ENCODE measurements at regions not wholly inside any gene's neighbourhood (a gene's known extent, or its start where the extent isn't known, plus 50 kb on each side); places are given as distances from the start of the nearest gene placed in this dataset.

DNA sequence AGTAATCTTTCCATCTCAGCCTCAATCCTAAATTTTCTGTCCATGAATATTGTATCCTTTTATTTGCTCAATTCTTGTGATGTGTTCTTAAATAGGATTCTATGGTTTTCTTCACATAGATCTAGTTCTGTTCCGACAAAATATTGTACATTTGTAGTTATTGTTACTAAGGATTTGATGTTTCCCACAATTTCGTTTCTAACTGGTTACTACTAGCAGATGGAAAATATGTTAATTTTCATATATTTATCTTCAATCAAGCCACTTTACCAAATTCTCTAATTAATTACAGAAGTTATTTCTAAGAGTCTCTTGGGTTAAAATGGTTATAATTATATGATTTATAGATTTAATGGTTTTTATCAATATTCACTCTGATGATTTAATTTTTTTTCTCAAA is 60.3 kb downstream of the SEC61B start:
- TF ChIP-seq, protein P1, sequence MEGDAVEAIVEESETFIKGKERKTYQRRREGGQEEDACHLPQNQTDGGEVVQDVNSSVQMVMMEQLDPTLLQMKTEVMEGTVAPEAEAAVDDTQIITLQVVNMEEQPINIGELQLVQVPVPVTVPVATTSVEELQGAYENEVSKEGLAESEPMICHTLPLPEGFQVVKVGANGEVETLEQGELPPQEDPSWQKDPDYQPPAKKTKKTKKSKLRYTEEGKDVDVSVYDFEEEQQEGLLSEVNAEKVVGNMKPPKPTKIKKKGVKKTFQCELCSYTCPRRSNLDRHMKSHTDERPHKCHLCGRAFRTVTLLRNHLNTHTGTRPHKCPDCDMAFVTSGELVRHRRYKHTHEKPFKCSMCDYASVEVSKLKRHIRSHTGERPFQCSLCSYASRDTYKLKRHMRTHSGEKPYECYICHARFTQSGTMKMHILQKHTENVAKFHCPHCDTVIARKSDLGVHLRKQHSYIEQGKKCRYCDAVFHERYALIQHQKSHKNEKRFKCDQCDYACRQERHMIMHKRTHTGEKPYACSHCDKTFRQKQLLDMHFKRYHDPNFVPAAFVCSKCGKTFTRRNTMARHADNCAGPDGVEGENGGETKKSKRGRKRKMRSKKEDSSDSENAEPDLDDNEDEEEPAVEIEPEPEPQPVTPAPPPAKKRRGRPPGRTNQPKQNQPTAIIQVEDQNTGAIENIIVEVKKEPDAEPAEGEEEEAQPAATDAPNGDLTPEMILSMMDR (IDR thresholded peaks at IDR 0.05) = no peak
- TF ChIP-seq POLR2A (IDR thresholded peaks at IDR 0.05) = no peak
